Left renal pelvis (tissue), 4 donors: ENCODE measurements at regions not wholly inside any gene's neighbourhood (a gene's known extent, or its start where the extent isn't known, plus 50 kb on each side); places are given as distances from the start of the nearest gene placed in this dataset.
"Not testable (repeated sequence)": the region's sequence is repeated elsewhere in the genome, so short reads cannot be mapped to it uniquely, and the experiment has no call there.

Experiments used
- DNase-seq, 4 donors: peaks; one replicate each; pipeline ENCODE4 v3.0.0-alpha.2; 2013; ENCODE audit warnings: low read depth in 4 of 4, low spot score in 3 of 4

DNA sequence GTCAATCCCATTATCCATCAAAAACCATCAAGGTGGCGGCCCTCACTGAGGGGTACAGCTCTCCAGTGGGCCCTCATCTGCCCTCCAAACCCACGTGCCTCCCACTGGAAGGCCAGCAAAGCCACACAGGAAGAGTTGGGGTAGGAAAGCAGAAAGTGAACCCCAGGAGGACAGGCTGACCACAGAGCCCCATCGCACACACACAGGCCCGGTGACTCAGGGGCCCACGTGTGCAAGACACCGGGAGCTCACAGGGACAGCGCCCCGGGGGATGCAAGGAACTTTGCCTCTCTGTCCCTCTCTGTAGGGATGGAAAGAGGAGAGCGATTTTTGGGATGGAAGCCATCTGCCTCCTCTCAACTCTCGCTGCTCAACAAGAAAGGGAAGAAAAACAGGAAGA, 85.0 kb upstream of the FRG2C start:
- not testable (repeated sequence) for DNase-seq

GRCh38 chr3:75579536-75579935, 84.6 kb upstream of the FRG2C start:
- not testable (repeated sequence) for DNase-seq

DNA sequence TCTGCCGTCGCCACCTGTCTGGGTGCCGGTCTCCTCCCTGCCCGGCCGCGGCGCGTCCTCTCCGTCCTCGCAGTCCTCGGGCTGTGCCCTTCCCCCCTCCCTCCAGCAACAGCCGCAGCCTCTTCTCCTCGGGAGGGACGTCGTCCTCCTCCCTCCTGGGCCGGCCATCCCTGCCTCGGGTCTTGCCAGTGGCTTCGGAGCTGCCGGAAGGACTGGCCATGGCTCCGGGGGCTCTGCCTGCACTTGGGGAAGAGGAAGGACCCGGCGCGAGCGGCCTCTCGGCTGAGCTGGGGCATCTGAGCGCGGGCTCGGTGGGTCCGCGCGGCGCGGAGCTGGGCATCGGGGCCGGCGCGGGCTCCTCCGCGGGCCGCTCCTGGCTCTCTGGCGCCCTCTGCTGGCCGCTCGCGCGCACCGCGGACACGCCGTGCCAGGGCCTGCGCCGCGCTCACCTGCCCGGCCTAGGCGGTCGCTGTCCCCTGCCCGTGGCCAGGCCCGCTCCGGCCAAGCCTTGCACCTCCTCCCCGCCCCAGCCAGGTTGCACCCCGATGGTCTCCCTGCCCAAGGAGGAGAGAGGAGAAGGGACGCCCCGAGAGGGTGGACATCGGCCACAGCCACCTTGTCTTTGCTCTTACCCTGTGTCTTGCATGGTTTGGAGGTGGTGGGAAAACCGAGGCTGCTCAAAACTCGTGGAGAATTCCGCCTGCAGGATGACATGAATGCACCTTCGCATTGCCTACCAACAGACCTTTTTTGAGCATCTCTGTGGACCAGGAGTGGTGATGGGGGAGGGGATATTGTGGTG, 83.9 kb upstream of the FRG2C start:
- not testable (repeated sequence) for DNase-seq

DNA sequence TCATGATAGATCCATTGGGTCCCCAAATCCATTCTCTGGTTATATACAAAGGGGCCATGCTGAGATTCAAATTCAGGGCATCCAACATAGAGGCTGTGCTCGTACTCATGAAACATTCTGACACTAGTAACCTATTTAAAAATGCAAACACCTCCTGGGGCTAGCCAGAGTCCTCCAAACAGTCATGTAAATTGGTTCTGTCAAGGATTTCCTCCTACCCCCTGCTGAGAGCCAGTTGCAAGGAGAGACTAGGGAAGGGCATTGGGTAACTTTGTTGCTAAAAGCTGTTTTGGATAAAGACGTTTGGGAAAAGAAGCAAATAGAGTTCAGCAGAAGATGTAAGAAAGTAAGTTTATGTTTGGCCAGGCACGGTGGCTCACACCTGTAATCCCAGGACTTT, 81.6 kb upstream of the FRG2C start:
- DNase-seq = not testable (repeated sequence)

DNA sequence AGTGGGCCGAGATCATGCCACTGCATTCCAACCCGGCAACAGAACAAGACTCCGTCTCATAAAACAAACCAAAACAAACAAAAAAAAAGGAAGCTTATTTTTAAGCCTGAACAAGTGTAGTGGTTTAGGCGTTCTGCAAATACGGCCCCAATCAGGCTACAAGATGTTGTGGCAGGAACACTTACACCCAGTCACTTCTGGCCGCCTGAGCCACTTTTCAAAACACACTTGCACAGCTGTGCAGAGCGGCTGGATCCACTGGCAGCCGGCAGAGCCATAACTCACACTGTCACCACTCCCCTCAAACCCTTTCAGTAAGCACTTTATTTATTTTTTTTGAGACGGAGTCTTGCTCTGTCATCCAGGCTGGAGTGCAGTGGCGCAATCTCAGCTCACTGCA, 81.0 kb upstream of the FRG2C start:
- DNase-seq = not testable (repeated sequence)

- not testable (repeated sequence) for DNase-seq
Observed at GRCh38 chr3:75587695-75588094, 76.4 kb upstream of the FRG2C start.

GRCh38 chr3:75590382-75590781, 73.7 kb upstream of the FRG2C start:
- DNase-seq = not testable (repeated sequence)

DNA sequence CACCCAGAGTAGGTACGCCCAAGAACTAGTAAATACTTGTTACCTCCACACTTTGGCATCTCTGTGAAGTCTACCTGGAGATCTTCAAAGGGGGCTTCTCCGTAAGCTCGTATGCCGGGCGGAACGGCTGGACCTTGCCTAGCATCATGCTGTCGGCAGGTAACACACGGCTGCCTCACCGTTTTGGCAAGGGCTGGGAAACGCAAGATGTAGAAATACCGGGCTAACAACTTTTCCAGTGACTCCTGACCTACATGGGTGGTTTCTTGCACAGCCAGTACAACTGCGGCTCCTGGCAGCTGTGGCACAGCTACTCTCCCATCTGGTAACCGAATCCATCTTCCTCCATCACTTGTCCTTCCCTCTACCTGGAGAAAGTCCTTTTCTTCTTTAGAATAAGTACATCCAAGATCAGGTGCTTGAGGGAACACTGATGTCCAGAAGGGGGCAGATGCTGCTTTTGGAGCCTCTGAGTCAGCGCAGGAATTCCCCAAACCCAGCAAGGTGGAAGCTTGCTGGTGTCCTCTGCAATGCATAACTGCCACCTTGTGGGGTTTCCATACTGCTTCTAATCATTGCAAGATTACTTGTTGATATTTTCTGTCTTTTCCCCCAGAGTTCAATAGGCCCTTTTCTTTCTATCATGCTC, 59.7 kb upstream of the FRG2C start:
- DNase-seq = not testable (repeated sequence)

DNA sequence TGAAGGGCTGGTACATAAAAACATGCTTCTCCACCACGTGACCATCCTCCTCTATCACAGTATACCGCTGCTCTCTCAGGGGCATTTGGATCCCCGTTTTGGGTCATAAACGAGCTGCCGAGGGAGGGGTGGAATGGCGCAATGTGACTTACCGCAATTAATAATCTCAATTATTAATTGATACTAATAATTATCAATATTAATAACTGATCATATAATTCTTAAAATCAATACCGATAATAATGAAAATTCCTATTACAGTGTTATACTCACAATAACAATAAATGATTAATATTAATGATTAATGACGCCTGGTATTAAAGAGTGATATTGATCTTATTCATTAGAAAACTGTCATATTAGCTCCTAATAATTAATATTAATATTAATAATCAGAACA, 56.1 kb upstream of the FRG2C start:
- not testable (repeated sequence) for DNase-seq

DNA sequence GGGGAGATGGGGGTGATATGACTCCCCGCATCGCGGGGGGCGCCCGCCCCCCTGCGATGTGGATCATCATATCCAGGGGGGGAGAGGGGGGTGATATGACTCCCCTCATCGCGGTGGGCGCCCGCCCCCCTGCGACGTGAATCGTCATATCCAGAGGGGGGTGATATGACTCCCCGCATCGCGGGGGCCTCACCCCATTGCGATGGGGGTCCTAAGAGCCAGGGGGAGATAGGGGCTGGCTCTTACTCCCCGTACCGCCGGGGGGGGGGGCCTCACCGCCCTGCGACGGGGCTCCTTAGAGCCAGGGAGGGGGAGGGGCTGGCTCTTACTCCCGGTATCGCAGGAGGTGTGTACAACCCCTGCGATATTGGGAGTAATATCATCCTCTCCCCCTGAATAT, 54.5 kb upstream of the FRG2C start:
- DNase-seq = not testable (repeated sequence)

GRCh38 chr3:75610773-75611172, 53.4 kb upstream of the FRG2C start:
- DNase-seq = no peak

DNA sequence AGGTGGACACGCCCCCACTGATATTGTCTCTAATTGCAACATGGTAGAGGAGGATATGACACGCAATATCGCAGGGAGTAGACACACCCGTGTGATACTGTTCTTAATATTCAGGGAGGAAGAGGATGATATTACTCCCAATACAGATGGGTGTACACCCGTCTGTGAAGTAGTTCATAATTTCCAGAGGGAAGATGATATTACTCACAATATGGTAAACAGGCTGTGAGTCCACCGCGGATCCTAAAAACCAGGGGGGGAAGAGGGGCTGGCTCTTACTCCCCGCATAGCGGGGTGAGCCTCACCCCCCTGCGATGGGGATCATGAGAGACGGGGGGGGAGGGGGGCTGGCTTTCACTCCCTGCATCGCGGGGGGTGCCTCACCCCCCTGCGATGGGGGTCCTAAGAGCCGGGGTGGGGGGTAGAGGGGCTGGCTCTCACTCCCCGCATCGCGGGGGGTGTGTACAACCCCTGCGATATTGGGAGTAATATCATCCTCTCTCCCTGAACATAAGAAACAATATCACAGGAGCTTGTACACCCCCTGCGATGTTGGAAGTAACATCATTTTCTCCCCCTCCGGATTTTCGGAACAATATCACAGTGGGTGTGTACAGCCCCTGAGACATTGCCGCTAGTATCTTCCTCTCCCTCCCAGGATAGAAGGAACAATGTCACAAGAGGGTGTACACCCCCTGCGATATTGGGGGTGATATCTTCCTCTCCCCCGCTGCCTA, 52.2 kb upstream of the FRG2C start:
- not testable (repeated sequence) for DNase-seq
